NCI-H446 (cell line): ENCODE measurements at regions not wholly inside any gene's neighbourhood (a gene's known extent, or its start where the extent isn't known, plus 50 kb on each side); places are given as distances from the start of the nearest gene placed in this dataset.

Experiments used
- DNase-seq, 2 experiments: peaks; one replicate each; lab custom pipeline; 2025; lab: John Stamatoyannopoulos, UW

- DNase-seq, result no peak
These were observed 298.7 kb downstream of the RFC3 start for GRCh38 chr13:34116651-34117050.

- DNase-seq, result peak in 1 of 2 experiments; percentile 4
These were observed 306.8 kb downstream of the RFC3 start for GRCh38 chr13:34124666-34125306.

GRCh38 chr13:34127523-34127922, 309.6 kb downstream of the RFC3 start:
- DNase-seq, result no peak

GRCh38 chr13:34128661-34129060, 310.7 kb downstream of the RFC3 start:
- no peak for DNase-seq

- no peak for DNase-seq
These were observed 311.5 kb downstream of the RFC3 start for GRCh38 chr13:34129436-34129835.

- no peak for DNase-seq
These were observed 319.3 kb downstream of the RFC3 start for GRCh38 chr13:34137200-34137599.

GRCh38 chr13:34139660-34140227, 321.8 kb downstream of the RFC3 start:
- DNase-seq, result no peak

GRCh38 chr13:34143637-34144036, 325.7 kb downstream of the RFC3 start:
- no peak for DNase-seq

GRCh38 chr13:34144142-34144541, 326.2 kb downstream of the RFC3 start:
- no peak for DNase-seq

- DNase-seq, result no peak
These were observed 327.1 kb downstream of the RFC3 start for GRCh38 chr13:34145061-34145460.

GRCh38 chr13:34148359-34148758, 330.4 kb downstream of the RFC3 start:
- no peak for DNase-seq

GRCh38 chr13:34151885-34152284, 333.9 kb downstream of the RFC3 start:
- DNase-seq, result no peak

- DNase-seq, result no peak
These were observed 334.5 kb downstream of the RFC3 start for GRCh38 chr13:34152409-34152808.

GRCh38 chr13:34152996-34153395, 335.0 kb downstream of the RFC3 start:
- DNase-seq, result no peak

- no peak for DNase-seq
These were observed 335.7 kb downstream of the RFC3 start for GRCh38 chr13:34153428-34154180.

GRCh38 chr13:34155931-34156607, 338.1 kb downstream of the RFC3 start:
- DNase-seq, result peak in 1 of 2 experiments; percentile 29

- peak; percentile 68 to 89 for DNase-seq
These were observed 339.0 kb downstream of the RFC3 start for GRCh38 chr13:34156841-34157365.

- no peak for DNase-seq
These were observed 342.0 kb downstream of the RFC3 start for GRCh38 chr13:34159946-34160345.

GRCh38 chr13:34161931-34162543, 344.1 kb downstream of the RFC3 start:
- DNase-seq, result no peak

- DNase-seq, result no peak
These were observed 344.6 kb downstream of the RFC3 start for GRCh38 chr13:34162544-34162933.

- no peak for DNase-seq
These were observed 346.6 kb downstream of the RFC3 start for GRCh38 chr13:34164582-34164981.

- no peak for DNase-seq
These were observed 347.2 kb downstream of the RFC3 start for GRCh38 chr13:34165158-34165557.
